SK-N-MC (cell line): ENCODE measurements at regions not wholly inside any gene's neighbourhood (a gene's known extent, or its start where the extent isn't known, plus 50 kb on each side); places are given as distances from the start of the nearest gene placed in this dataset.

Source experiments
- EZH2 ChIP-seq: fragments of 200-600 bp; sonication (generic); IDR thresholded peaks from one replicate; pipeline ENCODE4 v1.6.1; 2017; ENCODE audit warnings: antibody characterized with exemption
- POLR2AphosphoS5 ChIP-seq: IDR thresholded peaks from 2 replicates; pipeline ENCODE4 v1.6.1; 2012; ENCODE audit warnings: mild to moderate bottlenecking, low read depth, low read length, borderline replicate concordance

GRCh38 chr2:193796847-193797246, 1602.1 kb upstream of the TMEFF2 start:
- TF ChIP-seq EZH2 (no peak), POLR2AphosphoS5 (no peak)
